Medulla oblongata (tissue), 1 donor: ENCODE measurements at regions not wholly inside any gene's neighbourhood (a gene's known extent, or its start where the extent isn't known, plus 50 kb on each side); places are given as distances from the start of the nearest gene placed in this dataset.

Experiments used
- DNase-seq: peaks from one replicate; pipeline ENCODE4 v3.0.0-alpha.2; 2015; ENCODE audit errors: extremely low spot score

- no peak for DNase-seq
These were observed 413.5 kb upstream of the PSMD7 start for GRCh38 chr16:73883126-73883525.

- DNase-seq = no peak
These were observed 414.0 kb upstream of the PSMD7 start for GRCh38 chr16:73882651-73883050.

DNA sequence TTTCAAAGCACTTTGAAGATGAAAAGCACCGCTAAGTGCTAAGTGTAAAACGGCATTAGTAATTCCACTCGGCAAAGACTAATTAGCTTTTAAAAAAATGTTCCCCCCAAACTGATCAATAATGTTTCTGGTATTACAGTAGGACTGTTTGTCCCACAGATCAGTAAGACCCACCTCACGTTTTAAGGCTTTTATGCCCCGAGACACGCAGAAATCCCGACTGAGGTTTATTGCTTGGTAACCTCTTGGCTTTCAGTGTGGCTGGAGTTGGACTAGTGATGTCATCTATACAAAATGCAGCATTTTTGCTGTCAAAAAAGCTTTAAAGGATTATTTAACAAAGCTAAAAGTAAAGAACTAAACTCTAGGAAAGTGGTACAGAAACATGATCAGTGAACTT is 414.6 kb upstream of the PSMD7 start:
- DNase-seq = no peak

DNA sequence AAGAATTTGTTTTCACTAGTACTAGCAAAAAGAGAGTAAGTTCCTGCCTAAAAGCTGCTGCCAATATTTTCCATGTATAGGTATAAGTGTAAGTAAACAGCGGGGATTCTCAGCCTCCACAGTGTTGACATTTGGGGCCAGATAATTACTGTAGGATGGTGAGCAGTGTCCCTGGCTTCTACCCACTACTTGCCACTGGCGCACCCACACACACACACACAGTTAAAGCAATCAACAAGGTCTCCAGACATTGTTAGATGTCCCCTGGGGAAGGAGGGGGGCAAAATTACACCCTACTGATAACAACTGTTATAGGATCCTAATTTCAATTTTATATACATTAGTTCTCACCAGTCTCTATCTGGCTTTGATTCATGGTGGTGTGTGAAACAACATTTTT is 417.0 kb upstream of the PSMD7 start:
- DNase-seq = no peak

- DNase-seq = peak; percentile 88
These were observed 418.0 kb upstream of the PSMD7 start for GRCh38 chr16:73878611-73879010.

DNA sequence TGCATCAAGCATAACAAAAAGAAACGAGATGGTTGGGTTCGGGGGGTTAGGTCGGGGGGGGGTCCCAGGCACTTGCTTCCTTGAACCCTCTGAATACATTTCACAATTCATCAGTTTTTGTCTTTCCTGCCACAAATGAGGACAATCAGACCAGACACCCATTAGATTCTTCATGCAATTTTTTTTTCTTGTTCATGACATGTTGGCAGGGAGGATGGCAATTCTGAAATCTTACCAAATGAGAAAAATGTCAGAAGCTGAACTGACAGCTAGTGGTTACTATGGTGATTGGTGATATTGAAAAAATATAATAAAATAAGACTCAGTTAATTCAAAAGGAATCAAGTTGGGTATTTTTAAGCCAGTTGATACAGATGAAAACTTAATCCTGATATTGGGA is 419.5 kb upstream of the PSMD7 start:
- no peak for DNase-seq

DNA sequence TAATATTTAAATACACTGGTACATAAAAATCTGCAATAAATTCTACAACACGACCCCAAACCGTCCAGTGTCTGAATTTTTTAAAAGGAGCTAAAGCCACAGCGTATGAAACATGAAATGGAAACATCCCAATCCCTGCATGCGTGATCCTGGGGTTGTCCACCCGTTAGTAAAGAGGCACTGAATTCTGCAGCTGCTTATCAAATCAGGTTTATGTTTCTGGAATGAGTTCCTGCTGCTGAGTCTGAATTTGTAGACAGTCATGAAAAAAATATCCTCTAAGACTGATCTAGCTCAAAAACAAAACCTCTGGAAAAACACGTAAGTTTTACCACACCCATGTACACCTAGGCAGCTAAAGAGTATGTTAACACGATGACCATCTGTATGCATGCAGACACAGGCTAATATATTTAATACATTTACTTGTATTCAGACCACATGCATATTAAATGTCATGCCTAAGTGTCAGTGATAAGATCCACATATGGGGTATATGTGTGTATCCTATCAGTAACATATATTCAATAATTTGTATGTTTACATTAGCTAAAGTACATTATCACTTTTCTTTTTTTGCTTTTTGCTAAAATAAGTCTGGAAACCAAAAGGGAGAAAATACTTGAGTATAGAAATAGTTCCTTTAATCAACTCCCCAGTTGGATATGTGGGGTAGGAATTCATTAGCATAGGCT is 420.5 kb upstream of the PSMD7 start:
- no peak for DNase-seq

- no peak for DNase-seq
These were observed 422.3 kb upstream of the PSMD7 start for GRCh38 chr16:73874324-73874723.

DNA sequence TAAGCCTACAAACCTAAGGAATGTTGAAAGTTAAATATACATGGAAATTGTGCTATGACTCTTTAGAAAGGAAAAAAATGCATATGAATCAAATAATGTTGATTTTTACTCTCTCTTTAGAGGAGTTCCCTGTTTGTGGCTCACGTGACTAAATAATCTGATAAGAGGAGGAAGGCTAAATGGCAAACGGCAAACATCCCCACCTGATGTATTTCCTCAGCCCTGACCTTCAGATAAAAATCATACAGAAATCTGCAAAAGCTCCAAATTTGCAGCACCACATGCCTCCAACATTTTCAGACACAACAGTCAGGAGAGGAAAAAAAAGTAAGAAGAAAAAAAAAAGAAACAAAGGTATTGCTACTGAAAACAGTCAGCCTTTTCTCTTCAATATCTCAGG is 423.0 kb upstream of the PSMD7 start:
- DNase-seq = no peak

GRCh38 chr16:73872856-73873255 is 423.8 kb upstream of the PSMD7 start:
- DNase-seq = no peak

DNA sequence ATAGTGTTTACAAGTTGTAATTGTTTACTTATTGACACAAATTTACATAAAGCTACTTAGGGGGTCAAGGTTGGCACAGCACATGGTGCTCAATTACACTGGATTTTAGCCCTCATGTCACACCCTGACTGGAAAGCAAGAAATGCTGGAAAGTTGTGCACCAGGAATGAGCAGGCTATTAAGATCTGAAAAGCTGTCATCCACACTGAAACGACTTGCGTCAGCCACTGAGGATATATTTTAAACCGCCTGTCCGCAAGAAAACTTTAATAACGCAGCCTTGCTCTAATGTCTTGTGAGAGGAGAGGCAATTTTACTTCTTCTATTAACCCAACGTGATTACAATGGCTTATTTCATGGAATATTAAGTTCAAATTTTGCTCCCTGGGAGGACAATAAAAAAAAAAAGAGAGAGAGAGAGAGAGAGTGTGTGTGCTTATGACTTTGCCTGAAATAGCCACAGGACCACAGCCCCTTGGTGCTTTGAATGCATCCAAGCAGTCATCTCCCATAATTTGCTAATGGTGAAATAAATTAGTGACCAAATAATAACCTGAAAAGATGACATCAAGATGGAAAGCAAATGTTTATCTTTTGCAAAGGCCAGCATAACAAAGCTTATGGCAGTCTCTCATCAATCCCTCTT is 425.4 kb upstream of the PSMD7 start:
- no peak for DNase-seq

DNA sequence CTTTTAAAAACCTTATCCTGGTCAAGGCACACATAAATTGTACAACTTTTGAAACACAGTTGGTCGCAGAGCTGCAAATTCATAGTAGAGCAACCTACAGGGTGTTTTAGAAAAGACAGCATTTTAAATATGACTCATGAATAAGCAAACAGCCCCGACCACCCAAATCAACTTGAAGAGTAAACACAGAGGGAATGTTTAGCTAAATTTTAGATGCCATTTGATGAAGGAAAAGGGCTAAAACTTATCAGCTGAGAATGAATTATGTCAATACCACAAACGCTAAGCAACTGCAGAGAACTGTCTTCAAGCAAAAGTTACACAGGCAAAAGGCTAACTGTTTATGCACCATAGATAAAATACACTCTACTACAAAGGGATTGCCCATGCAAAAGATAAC is 427.5 kb upstream of the PSMD7 start:
- no peak for DNase-seq

DNA sequence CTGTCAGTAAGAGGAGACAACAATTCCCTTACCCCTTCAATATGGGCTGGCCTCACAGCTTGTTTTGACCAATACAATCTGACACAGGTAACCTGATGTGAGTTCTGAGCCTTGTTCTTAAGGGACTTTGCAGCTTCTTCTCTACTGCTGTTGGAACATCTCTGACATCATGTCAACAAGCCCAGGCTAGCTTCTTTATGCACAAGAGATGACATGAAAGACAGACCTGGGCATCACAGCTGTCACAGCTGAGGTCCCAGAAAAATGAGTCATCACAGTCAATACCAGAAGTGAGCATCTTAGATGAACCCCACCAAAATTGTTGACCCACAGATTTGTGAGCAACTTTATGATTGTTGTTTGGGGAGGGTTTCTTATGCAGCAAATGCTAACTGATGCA is 431.7 kb upstream of the PSMD7 start:
- DNase-seq = no peak

DNA sequence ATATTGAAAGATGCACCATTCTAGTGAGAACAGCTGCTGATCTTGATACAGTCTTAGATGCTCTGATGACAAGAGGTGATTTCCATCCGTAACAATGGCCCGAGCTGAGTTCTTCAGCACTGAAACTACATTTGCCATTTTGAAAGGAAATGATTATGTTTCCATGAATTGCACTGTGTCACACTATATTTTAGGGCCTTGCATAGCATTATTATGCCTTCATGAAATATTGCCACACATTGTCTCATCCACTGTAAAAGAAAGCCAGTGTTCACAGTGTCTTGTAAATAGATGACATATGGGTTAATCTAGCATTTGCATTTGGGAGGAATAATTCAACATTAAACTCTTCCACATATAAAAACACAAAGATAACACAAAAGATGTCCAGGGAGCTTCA is 438.3 kb upstream of the PSMD7 start:
- DNase-seq = no peak

DNA sequence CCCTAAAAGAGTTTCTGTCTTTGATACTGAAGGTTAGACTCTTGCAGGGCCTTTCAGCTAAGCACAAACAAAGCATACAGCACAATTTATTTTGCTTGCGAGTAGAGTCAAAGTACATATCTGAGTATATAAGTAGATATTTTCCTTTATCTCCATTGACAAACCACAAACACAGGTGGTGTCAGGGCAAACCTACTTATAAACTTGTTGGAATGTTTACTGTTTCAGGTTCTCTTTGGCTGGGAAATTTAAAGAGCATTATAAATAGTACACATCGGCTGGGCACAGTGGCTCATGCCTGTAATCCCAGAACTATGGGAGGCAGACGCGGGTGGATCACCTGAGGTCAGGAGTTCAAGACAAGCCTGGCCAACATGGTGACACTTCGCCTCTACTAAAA is 442.6 kb upstream of the PSMD7 start:
- DNase-seq = no peak

DNA sequence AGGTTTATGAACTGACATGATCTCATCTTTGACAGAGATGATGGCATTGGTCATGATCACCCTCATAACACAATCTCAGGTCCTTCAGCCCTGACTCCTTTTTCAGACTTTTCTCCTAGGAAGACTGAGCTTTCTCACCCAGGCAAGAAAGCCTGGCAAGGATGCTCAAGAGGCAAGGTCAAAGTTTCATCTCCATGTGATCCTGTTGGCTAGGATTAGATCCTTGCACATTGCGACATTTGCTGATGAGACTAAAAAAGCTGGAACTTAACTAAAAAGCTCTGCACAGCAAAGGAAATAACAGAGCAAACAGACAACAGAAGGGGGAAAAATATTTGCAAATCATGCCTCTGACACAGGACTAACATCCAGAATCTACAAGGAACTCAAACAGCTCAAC is 444.1 kb upstream of the PSMD7 start:
- no peak for DNase-seq

DNA sequence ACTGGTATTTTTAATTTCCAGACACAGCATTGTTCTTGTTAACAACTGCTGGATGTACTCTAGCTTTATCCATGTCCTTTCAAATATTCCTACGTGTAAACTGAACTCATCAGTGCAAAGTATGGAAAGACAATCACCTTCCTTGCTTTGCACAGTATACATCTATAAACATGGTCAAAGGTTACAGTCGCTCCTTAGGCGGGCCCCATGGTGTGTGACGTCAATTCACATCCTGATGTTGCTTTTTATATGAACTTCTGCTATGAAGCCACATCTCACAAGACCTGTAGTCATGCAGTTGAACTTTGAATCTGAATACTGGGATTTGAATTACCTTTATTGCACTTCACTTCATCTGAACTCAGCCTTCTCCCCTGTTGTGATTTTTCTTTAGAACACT is 447.6 kb upstream of the PSMD7 start:
- no peak for DNase-seq

DNA sequence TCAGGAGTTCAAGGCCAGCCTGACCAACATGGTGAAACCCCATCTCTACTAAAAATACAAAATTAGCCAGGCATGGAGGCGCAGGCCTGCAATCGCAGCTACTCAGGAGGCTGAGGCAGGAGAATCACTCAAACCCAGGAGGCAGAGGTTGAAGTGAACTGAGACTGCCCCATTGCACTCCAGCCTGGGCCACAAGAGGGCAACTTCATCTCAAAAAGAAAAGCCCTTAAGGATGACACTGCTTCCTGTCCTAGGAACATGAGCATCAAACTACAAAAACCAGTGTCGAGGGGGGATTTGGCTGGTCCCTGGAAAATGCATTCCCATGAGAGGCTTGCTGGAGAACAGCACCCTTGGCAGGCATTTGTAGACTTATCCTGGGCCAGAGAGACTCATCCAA is 449.5 kb upstream of the PSMD7 start:
- no peak for DNase-seq

DNA sequence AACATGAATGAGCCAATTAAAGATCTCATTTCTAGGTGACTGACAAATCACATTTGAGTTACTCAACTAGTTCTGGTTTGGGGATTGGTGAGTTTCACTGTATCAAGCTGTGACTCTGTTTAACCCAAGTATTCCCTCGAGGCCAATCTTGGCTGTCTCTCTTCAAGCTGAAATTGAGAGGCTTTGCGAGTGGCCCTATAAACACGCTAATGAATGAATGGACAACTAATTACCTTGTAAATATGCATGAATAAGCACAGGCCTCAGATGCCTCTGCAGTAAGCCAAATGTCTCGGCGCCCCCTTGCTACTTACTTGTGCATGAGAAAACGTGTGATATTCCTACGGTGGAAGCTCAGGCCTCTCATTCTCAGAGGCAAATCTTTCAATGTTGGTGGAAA is 450.3 kb upstream of the PSMD7 start:
- DNase-seq = peak; percentile 24

GRCh38 chr16:73846007-73846330 is 450.6 kb upstream of the PSMD7 start:
- DNase-seq = no peak

GRCh38 chr16:73845238-73846006 is 451.2 kb upstream of the PSMD7 start:
- DNase-seq = no peak

DNA sequence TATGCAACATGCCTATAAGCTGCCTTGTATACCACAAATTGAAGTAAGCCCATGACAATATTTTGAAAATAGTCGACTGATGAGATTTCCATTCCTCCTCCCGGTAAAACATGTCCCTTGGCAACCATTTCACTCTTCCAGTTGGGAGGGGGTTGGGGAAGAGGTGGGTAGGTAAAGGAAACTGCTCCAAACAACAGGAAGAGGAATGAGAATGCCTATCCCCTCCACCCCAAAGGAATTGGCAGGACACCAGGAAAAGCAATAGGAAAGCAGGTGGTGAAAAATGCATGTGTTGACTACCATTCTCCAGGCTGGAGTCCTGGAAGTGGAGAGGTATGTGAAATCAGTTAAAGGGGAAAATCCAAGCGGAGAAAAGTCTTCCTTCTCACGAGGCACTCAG is 455.9 kb upstream of the PSMD7 start:
- no peak for DNase-seq

DNA sequence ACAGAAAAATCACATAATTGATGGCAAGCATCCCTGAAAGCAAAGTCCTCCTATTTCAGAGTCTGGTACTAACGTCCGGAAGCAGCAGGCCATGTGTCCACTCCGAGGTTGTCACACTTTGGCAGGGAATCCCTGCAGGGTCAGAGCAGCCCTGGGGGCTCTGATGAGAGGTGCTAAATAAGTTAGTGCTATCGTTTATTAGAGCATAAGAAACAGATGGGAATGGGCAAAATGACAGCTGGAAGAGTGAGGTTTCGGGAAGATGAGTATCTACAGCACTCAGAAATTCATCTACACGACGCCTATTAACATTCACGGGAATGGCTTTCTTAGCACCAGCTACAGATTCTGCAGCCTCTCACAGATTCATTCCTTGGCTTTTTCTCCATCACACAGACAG is 465.4 kb upstream of the PSMD7 start:
- no peak for DNase-seq
